D341Med (cell line): ENCODE measurements at regions not wholly inside any gene's neighbourhood (a gene's known extent, or its start where the extent isn't known, plus 50 kb on each side); places are given as distances from the start of the nearest gene placed in this dataset.

Experiments used
- DNase-seq: peaks from one replicate; pipeline ENCODE4 v3.0.0; 2012; ENCODE audit warnings: low spot score

DNA sequence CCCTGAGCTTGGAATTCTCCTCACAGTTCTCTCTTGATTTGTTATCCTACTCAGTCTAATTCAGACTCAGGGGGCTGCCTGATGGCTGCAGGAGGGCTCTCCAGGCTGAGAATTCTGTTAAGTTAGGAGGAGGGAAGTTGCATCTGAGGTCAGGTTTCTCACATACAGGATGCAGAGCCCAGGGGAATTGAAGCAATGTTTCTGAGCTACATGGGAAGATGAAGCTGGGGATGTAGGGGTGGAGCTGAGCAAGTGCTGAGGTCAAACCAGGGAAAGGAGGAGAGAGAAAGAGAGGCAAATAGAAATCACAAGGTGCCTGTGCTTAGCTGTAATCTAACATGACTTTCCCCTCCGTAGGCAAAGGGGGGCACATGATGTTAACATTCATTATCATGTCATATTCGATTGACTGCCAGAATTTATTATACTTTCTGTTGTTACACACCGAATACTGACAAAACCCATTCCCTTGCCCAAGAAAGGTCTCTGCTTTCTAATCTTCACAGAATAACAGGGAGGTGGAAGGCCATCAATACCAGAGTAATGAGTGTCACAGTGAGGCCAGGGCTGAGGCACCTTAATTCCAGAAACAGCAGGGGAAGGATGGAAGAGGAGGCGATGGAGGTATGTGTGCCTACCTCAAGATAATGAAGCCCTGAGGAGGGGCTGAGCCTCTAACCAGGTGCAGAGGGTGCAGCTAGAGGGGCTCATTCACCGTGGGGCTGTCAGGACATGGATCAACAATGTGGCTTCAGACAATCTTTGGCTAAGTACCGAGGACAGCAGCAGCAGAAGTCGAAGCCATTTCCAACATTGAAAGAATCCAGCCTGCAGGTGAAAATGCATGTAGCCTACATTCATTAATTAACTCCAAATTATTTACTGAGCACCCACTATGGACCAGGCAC lies 205.4 kb upstream of the SNX19 start:
- DNase-seq = no peak

DNA sequence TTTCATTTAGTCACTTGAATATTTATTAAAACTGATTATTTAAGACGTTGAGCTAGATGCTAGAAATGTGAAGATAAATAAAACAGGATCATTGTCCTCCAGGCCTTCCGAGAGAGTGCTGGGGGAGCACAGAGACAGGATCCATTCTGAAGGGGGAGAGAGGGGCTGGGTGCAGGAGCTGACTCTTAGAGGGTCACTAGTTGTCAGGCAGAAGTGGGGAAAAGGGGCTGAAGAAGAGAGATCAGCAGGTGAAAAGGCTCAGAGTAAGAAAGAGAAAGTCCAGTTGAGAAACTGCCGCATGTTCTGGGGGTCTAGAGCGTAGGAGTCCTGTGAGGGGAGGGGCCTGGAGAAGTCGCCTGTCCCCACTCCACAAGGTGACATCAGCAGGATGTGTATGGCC lies 206.2 kb upstream of the SNX19 start:
- no peak for DNase-seq

DNA sequence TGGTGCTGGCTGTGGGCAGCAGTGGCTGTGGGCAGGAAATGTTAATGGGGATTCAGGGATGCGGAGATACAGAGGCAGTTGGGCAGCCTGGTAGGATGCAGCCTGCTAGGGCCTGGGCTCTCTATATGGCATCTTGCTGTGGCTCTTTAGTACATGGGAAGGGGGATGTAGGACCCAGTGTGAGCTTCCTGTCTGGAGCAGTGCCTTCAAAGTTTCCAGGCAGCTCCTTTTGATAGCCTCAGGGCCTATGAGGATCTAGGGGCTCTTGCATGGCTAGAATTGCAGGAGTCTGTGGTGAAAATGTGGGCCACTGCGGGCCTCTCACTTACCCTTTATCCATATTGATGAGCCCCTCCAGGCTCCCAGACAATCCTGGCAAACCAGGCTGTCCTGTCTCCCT lies 213.2 kb upstream of the SNX19 start:
- DNase-seq = no peak

DNA sequence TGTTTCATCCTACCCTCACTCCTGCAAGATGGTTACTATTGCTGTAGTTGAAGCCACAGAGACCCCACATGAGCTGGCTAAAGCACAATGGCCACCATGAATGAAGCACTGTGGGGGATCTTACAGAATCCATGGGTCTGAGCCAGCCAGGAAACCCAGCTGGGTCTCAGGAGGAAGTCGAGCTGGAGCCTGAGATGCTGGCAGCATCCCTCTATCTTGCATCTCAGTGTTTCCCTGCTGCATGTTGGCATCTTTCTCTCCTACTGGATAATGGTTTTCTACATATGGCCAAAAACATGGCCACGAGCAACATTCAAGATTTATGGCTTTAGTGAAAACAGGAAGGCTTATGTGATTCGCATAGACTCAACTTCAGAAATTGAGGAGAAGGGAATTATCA lies 219.3 kb upstream of the SNX19 start:
- no peak for DNase-seq

DNA sequence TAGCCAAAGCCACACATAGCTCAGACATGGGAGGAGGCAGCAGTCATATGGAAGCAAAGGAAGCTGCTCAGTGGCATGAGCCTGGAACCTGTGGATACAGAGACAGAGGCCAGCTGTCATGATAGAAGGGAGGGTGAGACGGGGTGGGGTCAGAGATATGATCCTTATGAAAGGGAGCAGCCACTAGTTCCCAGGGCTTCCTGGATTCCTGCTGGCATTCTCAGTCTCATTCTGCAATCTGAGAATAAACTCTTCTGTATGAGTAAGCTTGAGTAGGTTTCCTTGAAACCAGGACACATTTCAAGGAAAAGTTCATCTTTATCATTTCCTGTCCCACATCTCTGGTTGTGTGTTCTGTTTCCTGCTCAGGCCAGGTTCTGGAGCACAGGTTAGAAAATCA lies 220.2 kb upstream of the SNX19 start:
- no peak for DNase-seq

DNA sequence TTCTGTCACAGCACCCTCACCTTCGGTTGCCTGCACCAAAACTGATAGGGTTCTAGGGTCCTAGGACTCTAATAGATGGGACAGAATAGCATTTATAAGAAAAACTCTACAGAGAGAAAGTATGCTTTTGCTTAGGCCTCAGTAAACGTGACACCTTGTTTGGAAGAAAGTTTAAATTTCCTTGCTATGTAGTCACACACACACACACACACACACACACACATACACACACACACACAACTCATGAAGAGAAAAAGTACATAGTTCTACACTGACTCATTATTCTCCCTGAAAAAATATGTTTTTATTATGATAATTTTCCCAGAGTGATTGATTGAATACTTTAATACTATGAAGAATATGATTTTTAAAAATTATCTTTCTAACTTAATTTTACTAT lies 220.8 kb upstream of the SNX19 start:
- no peak for DNase-seq

DNA sequence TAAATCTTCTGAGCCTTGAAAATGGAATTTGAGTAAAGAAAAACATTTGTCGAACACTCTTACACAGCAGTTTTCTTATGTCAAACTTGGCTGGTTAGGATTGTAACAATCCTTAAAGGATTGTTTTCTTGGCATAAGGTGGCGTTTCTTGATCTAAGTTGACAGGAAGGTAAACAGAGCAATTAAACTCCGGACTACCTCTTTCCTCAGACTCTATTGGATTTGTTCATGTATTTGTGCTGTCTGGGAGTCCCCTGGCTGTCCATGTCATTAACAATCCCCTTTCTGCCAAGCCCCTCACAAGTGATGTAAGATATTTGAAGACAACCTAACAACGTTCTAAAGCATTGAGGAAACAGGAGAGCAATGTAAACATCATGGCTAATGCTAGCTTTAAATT lies 222.5 kb upstream of the SNX19 start:
- no peak for DNase-seq

DNA sequence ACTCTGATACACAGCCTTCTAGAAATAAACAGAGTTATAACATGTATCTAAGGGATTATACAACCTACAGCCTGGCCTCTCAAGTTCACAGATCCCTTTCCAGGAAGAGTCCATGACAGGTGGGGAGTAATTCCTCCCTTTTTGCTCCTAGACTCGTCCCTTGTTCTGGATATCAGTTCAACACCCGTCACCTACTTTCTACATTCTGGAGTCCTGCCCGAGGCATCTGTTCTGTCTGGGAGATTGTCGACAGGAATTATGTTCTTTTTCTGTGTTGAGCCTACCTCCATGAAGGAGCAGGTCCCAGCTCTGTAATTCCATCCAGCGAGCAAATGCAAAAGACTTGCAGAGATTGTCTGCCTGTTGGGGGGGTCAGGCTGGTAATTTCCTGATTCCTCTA lies 224.6 kb upstream of the NTM start:
- DNase-seq = no peak

DNA sequence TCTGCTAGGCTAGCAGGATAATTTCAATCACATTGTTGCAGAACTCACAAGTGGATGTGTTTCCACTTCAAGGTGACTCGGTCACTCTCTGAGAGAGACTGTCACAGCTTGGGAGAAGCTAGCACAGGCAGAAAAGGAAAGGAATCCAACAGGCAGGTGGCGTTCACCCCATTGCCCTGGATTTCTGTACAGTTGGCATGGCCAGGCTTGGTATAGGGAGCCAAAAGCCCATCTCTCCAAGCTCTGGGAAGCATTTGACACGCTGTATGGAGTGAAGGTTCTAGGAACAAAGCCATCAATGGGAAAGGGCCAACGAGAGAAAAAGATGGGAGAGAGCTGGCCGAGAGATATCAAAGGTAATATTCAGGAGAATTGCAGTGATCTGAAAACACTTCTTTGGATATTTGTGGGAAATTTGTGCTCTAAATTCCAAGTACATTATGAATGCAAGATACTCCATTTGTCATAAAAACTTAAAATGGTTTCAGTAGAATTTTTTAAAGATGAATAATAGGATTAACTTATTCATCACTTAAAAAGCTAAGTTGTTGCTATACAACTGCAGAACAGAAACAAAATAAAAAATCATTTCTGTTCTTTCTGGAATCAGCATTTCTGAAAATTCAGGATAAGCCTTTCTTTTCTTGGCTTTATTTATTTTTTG lies 223.5 kb upstream of the NTM start:
- no peak for DNase-seq

DNA sequence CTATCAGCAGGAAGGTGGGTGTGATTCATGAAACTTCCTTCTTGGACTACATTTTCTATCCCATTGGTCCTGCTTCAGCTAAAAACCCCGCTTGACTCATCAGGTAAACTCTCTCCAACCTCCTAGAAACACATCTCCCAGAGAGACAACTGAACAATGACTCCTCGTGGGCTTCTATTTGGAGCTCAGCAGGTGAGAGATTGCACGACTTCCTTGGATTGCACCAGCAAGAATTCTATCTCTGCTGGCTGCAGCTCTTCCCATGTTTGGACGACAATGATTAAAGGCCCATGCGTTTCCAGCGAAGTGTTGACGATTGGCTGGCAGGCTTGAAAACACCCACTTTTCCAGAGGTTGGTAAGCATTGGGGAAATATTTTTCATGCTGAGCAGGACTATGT lies 216.1 kb upstream of the NTM start:
- DNase-seq = no peak

DNA sequence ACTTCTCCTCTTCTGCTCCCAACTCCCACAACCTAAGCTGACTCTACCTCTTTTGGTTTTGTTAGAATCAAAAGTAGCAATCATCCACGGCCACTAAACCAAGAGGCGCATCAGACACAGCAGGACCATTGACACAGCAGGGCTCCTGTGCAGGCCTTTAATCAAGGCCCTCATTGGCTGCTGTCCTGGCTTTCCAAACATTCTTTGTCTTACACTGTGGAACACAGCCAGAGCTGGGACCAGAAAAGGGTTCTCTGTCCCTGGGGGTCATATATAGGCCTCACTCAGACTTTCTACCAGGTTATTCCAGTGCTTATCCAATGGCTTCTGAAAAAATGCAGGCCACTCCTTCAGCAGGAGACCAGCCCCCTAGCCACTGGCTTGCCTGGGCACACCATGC lies 212.7 kb upstream of the NTM start:
- no peak for DNase-seq

DNA sequence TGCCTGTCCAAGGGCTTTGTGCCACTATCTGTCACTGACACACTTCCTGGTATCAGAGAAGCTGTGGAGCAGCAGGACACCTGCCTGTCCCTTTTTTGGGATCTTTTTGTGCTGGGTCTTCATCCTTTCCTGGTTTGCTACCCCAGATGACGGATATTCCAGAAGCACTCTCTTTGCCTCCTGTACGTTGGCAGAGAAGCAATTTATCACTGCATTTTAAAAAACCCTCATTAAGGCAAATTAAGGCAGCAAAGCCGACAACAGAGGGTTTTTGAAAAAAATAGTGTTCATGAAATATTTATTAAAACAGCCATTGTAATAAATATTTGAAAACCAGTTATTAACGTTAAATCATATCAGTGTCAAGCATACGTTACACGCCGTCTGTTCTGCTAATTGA lies 209.6 kb upstream of the NTM start:
- DNase-seq = no peak

DNA sequence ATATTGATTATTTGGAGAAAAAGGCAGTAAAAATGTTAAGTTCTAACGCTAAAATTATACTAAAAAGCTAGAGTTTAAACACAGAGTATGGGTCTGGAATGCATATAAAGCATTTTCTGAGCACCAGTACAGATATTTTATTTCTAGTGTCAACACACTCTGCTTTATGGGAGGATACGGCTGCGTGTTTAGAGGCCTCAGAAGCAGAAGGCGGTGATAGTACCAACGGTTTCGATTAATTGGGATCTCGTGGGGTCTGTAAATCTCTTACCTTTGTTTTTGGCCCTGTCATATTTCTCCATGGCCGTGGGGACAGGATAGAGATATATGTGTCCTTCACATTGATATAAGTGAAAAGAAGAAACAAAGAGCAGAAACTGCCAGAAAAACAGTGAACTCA lies 206.8 kb upstream of the NTM start:
- no peak for DNase-seq

DNA sequence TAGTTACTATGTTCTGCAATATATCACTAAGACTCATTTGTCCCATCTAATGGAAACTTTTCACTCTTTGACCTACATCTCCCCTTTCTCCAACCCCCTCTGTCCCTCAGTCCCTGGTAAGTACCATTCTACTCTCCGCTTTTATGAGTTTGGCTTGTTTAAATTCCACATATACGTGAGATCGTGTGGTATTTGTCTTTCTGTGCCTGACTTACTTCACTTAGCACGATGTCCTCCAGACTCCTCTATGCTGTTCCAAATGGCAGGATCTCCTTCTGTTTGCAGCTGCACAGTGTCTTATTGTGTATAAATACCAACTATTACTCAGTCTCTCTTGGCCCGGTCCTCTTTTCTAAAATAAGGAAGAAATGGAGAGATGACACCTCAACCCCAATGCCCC lies 205.4 kb upstream of the NTM start:
- no peak for DNase-seq

DNA sequence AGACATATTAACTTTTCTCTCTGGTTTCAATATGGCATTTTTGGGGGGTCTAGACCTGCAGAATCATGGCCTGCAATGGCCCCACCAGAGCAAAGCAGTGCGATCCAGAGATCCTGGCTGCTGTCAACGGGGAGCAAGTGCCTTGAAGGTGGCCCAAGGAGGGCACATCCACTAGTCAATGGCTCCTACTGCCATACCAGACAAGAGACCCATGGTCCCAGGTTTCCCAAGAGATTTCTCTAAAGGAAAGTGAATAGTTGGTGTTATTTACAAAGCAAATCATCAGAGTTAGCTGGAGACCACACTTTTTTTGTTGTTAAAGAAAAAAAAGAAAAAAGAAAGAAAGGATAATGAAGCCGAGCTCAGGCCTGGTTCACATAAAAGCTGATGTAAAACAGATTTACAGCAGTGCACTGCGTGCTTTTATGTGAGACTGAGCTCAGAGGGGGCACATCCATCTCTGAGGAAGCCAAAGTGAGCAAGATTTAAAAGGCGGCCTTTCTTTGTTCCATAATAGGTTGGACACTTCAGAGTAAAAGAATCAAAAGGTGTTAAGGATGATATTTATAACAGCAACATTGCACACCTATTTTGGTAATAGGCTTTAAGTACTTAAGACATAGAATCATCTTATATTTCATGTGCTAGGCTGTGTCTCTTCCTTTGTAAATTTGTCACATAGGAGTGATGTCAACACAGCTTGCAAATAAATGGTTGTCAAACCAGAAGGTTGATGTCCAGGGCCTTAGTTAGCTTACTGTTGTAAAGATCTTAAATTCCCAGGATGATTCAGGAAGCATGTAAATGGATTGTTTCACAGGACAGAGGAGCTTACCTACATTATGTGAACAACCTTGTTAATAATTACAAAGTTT lies 201.3 kb upstream of the NTM start:
- no peak for DNase-seq

DNA sequence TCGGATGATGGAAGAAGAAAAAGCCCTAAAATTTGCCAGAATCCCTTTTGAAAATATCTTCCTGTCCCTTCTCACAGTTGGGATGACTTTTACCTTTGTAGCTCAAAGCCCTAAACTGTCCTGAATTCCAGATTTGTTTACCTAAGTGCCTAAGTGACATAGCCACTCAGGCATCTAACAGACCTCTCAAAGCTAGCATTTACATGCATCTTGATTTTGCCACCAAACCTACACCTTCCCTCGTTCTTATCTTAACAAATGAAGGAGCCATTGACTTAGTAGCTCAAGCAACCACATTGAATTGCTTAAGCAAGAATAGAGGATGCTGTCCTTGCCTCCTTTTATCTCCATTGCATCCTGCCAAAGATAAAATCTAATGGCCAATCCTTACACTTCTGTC lies 198.4 kb upstream of the NTM start:
- DNase-seq = no peak

DNA sequence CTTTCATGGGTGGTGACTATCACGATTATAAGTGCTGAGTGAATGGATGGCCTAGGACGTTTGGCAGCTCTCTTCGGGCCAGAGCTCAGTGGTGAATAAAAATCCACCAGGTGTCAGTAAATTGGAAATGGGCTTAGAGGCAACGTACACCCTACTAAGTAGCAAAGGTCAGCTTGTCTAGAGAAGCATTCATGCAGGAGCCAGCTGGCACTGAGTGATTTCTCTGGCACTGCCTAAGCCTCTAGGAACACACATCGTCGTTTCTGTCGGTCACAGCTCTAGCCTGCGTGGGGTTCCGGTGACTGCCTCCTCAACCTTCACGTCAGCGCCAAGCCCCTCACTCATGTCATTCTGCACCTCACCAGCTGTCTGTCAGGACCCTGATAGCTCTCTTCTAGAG lies 192.4 kb upstream of the NTM start:
- no peak for DNase-seq

DNA sequence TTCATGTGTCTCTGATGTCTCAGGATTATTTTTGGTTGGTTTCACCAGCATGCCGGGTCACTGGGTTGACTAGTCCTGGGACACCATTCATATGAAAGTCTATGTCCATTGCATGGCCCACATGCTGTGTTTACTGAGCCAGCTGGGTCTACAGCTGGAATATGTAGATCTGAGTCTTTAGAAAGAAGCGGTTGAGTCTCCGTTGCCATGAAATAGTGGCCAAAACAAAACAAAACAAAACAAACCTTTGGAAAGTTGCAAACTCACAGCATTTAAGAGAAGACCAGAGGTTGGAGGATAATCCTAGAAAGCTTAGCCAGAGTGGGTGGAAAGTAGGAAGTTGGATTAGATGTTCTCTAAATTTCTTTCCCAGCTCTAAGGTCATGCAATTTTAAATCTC lies 191.8 kb upstream of the NTM start:
- DNase-seq = no peak

DNA sequence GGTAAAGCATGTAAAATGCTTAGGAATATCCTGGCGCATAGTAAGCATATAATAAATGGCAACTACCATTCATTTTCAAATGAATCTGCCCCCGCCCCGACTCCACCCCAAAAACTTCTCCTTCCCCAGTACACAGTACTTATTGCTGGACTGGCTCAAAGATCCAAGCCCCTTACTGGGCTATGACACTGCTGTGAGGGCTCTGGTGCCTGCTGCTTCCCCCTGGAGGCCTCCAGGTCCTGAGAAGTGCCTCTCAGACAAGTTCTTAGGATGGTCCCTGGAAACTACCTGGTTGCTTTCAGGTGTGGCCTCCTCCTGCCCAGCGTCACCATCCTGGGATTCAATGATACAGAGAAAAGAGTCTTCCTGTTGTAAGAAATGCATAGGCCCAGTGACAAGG lies 190.6 kb upstream of the NTM start:
- DNase-seq = no peak

DNA sequence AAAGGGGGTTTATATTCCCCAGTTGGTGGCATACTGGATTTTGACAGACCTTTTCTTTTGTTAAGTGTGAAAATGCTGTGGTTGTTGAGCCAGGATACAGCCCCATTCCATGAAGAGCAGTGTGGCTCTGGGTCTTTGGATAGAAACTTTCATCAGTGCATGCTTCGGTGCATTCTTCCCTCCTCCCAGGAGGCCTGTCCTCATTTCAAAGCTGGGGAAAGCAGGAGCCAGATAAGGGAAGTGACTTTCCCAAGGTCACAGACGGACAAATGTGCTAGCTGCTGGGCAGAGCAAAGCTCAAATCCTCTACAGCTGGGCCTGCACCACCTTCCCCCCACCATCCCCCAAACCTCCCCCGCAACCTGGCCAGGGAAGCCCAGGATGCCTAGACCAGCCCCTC lies 184.5 kb upstream of the NTM start:
- no peak for DNase-seq

DNA sequence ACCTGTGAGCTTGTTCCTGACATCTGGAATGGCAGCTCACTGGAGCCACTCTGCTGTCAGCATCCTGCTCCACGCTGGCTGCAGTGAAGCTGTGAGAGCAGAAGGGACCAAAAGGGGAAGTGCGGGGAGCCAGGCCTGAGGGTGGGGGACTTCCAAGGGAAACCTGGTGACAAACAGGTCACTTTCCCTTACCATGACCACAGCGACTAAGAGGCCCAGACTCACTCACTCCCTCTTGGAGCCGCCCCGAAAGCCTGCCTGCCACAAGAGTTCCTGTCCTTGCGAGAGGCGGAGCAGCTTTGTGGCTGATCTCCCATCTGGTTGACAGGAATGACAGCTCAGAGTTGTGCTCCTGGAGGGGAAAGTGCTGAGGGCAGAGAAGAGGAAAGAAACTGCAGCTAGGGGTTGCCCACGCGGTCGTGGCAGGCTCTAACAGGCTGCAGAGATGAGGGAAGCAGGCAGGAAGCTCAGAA lies 183.8 kb upstream of the NTM start:
- no peak for DNase-seq

DNA sequence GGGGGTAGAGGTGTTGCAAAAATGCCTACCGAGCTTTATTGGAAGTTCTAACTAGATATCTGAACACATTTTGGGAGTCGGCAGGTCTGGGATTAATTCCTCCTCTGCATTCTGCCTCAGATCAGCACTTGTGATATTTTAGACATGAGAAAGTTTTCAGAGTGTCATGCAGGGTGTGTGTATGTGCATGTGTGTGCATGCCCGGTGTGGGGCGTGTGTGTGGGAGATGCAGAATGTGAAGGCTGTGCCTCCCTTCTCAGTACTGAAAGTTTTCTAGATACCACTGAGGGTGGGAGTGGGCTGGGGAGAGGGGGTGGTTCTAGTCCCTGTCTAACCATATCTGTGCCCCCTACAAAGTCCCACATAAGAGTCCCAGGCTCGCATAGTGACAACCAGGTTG lies 180.0 kb upstream of the NTM start:
- DNase-seq = no peak

DNA sequence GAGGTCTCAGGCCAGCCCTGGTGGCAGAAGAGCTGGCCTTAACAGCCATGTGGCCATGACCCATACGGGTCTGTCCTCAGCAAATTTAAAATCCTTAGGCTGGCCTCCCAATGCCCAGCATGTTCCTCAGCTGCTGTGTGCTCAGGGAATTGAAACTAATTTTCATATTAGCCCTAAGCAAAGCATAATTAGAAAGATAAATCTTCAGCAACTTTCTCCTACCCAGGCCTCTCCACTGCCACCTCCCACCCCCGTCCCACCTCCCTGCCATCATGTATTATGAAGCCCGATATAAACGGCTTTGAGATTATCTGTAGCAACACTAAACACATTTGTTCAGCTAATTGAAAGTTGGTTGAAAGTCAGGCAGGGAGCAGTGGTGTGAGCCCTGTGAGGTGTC lies 178.8 kb upstream of the NTM start:
- DNase-seq = no peak
